Panc1 (cell line): ENCODE measurements at regions not wholly inside any gene's neighbourhood (a gene's known extent, or its start where the extent isn't known, plus 50 kb on each side); places are given as distances from the start of the nearest gene placed in this dataset.

Source experiments
- ATAC-seq: fragments of 200-7000 bp; cut with Tn5 transposase; 2 replicates; pipeline ENCODE4 v1.9.1; 2020; ENCODE audit warnings: mild to moderate bottlenecking, moderate library complexity
- BruUV-seq: library from RNA; stranded (reverse); fragments of 400-500 nt; replicated peaks from 2 replicates; lab custom pipeline; 2021; lab: Mats Ljungman, UMichigan
- CTCF ChIA-PET: fragments of 300-600 bp; sonication (Branson Sonifier 250); formaldehyde crosslinking; loops from one replicate; lab custom pipeline; 2022; ENCODE audit warnings: antibody characterized with exemption; lab: Charles Lee
- POLR2A ChIA-PET: fragments of 300-600 bp; sonication (Branson Sonifier 250); formaldehyde crosslinking; loops from one replicate; lab custom pipeline; 2022; ENCODE audit warnings: antibody characterized with exemption; lab: Charles Lee
- DNase-seq: peaks from one replicate; pipeline ENCODE4 v3.0.0-alpha.2; 2010; ENCODE audit warnings: low read depth, low spot score
- H3K27ac ChIP-seq: 2 replicates; pipeline ENCODE4 v1.5.1; 2011; ENCODE audit warnings: mild to moderate bottlenecking, low read length, inconsistent platforms
- H3K27me3 ChIP-seq: fragments of 200-500 bp; sonication (Bioruptor generic); 2 replicates; pipeline ENCODE4 v1.6.0; 2014; ENCODE audit warnings: low read length, inconsistent platforms; ENCODE audit not compliant: control insufficient read depth, insufficient read depth
- H3K36me3 ChIP-seq: fragments of 200-500 bp; sonication (Bioruptor generic); 2 replicates; pipeline ENCODE4 v1.5.1; 2014; ENCODE audit warnings: inconsistent platforms, mild to moderate bottlenecking, low read length, moderate library complexity; ENCODE audit not compliant: control insufficient read depth, insufficient read depth
- H3K4me1 ChIP-seq: 2 replicates; pipeline ENCODE4 v1.5.1; 2011; ENCODE audit warnings: inconsistent platforms, mild to moderate bottlenecking, low read length, moderate library complexity; ENCODE audit not compliant: control insufficient read depth, insufficient read depth
- H3K4me3 ChIP-seq, 2 experiments: 2 replicates each; pipeline ENCODE4 v1.5.1; 2011 to 2012; ENCODE audit warnings: low read depth in 2 of 2, low read length in 2 of 2, mild to moderate bottlenecking in 2 of 2, inconsistent platforms in 1 of 2, moderate library complexity in 1 of 2
- H3K9me3 ChIP-seq: fragments of 200-500 bp; sonication (Bioruptor generic); 2 replicates; pipeline ENCODE4 v1.5.1; 2014; ENCODE audit warnings: low read depth, mild to moderate bottlenecking, inconsistent platforms, low read length, moderate library complexity; ENCODE audit not compliant: control insufficient read depth, insufficient read depth
- POLR2AphosphoS5 ChIP-seq: IDR thresholded peaks from 2 replicates; pipeline ENCODE4 v1.6.1; 2012; ENCODE audit warnings: mild to moderate bottlenecking, low read depth, low read length, moderate library complexity
- SIN3A ChIP-seq: IDR thresholded peaks from 2 replicates; pipeline ENCODE4 v1.6.1; 2012; ENCODE audit warnings: low read depth, mild to moderate bottlenecking, low read length, moderate library complexity, borderline replicate concordance; ENCODE audit not compliant: insufficient read depth
- TCF7L2 ChIP-seq: IDR thresholded peaks from 2 replicates; pipeline ENCODE4 v1.6.1; 2011; ENCODE audit warnings: mild to moderate bottlenecking, low read depth, low read length, inconsistent platforms
- in situ Hi-C: cut with HindIII; loops from 2 replicates; pipeline ENCODE4 v1.10.0; 2016; ENCODE audit warnings: low sequenced_read_pairs, low pct_unique_long_range_greater_than_20kb
- intact Hi-C: fragments of 100-400 bp; cut with micrococcal nuclease; formaldehyde crosslinking; loops from one replicate; pipeline ENCODE4 v1.10.0; 2022; ENCODE audit not compliant: unreplicated experiment
- TF ChIP-seq, protein P1 (sequence below), 2 experiments: IDR thresholded peaks; 2 replicates each; pipeline ENCODE4 v1.6.1; 2011 to 2012; ENCODE audit warnings: low read depth in 2 of 2, control low read depth in 1 of 2, low read length in 1 of 2, mild to moderate bottlenecking in 1 of 2, moderate library complexity in 1 of 2; ENCODE audit not compliant: insufficient read depth in 1 of 2
- TF ChIP-seq, protein P2 (sequence below): fragments of 450-650 bp; IDR thresholded peaks from 2 replicates; pipeline ENCODE4 v1.5.1; 2017; ENCODE audit warnings: mild to moderate bottlenecking

DNA sequence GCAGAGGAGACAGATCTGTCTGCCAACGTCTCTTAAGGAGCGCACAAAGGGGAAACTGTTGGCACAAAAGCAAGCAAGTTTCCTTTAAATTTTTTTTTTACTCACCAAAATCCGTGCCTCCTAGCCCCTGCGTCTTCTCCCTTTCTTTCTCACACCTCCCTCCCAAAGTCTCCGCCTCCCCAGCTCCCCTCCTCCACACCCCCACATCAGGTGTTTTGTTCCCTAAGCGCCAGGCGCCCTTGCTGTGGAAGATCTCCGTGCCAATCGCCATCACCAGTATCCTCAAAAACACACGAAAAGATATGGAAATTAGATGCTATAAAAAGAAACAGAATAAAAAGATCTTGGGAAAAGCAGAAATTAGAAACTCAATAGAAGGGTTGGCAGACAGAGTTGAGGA lies 87.6 kb downstream of the DRD1 start:
- no peak overlapping the region for H3K4me3 ChIP-seq
- intact Hi-C loops (no loop called here), in situ Hi-C loops (no loop called here)
- no peak overlapping the region for H3K27ac ChIP-seq
- H3K36me3 ChIP-seq = no peaks in the 10 kb centered on the region
- H3K27me3 ChIP-seq = no peaks in the 10 kb centered on the region; the same call in 1 of the 2 replicates
- DNase-seq (no peak), ATAC-seq (no peak)
- ChIA-PET CTCF (no interaction called here), POLR2A (no interaction called here)
- H3K9me3 ChIP-seq = no peaks in the 10 kb centered on the region
- no peak for TF ChIP-seq SIN3A
- TF ChIP-seq TCF7L2 = no peak
- no peak for TF ChIP-seq POLR2AphosphoS5
- TF ChIP-seq, protein P1, sequence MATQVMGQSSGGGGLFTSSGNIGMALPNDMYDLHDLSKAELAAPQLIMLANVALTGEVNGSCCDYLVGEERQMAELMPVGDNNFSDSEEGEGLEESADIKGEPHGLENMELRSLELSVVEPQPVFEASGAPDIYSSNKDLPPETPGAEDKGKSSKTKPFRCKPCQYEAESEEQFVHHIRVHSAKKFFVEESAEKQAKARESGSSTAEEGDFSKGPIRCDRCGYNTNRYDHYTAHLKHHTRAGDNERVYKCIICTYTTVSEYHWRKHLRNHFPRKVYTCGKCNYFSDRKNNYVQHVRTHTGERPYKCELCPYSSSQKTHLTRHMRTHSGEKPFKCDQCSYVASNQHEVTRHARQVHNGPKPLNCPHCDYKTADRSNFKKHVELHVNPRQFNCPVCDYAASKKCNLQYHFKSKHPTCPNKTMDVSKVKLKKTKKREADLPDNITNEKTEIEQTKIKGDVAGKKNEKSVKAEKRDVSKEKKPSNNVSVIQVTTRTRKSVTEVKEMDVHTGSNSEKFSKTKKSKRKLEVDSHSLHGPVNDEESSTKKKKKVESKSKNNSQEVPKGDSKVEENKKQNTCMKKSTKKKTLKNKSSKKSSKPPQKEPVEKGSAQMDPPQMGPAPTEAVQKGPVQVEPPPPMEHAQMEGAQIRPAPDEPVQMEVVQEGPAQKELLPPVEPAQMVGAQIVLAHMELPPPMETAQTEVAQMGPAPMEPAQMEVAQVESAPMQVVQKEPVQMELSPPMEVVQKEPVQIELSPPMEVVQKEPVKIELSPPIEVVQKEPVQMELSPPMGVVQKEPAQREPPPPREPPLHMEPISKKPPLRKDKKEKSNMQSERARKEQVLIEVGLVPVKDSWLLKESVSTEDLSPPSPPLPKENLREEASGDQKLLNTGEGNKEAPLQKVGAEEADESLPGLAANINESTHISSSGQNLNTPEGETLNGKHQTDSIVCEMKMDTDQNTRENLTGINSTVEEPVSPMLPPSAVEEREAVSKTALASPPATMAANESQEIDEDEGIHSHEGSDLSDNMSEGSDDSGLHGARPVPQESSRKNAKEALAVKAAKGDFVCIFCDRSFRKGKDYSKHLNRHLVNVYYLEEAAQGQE (IDR thresholded peaks at IDR 0.05; ENCODE audit: insufficient read depth in 1 of 2, low read depth in 2 of 2, low read length in 1 of 2) = no peak
- TF ChIP-seq, protein P2, sequence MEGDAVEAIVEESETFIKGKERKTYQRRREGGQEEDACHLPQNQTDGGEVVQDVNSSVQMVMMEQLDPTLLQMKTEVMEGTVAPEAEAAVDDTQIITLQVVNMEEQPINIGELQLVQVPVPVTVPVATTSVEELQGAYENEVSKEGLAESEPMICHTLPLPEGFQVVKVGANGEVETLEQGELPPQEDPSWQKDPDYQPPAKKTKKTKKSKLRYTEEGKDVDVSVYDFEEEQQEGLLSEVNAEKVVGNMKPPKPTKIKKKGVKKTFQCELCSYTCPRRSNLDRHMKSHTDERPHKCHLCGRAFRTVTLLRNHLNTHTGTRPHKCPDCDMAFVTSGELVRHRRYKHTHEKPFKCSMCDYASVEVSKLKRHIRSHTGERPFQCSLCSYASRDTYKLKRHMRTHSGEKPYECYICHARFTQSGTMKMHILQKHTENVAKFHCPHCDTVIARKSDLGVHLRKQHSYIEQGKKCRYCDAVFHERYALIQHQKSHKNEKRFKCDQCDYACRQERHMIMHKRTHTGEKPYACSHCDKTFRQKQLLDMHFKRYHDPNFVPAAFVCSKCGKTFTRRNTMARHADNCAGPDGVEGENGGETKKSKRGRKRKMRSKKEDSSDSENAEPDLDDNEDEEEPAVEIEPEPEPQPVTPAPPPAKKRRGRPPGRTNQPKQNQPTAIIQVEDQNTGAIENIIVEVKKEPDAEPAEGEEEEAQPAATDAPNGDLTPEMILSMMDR = no peak
- BruUV-seq = no TSS peak
- no peaks in the 10 kb centered on the region for H3K4me1 ChIP-seq

DNA sequence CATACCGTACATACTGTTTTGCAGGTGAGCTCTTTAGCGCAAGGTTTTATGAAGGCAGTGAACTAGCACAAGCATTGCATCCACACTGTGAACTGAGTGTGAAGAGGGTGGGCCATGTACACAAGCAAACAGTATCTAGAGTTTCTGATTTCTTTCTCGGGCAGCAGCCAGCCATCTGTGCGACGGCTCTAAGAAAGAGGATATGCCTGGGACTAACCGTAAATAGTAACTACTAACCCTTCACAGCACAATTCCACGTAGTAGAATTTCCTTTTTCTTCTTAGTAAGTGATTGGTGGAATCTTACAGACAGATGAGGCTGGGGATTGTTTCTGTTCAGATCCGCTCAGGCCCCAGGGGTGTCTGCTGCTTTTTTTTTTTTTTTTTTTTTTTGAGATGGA lies 89.0 kb downstream of the DRD1 start:
- DNase-seq (no peak), ATAC-seq (no peak)
- CTCF ChIA-PET = interaction anchor here (0.6 kb wide), 1 partner anchor 295 kb away, joined by 6 read pairs; no protein-coding TSS in a partner anchor
- TF ChIP-seq POLR2AphosphoS5 = no peak
- no peak for TF ChIP-seq TCF7L2
- TF ChIP-seq, protein P2 = no peak
- TF ChIP-seq, protein P1 (IDR thresholded peaks at IDR 0.05; ENCODE audit: insufficient read depth in 1 of 2, low read depth in 2 of 2, low read length in 1 of 2) = no peak
- no peak for TF ChIP-seq SIN3A
- H3K27me3 ChIP-seq = no peaks in the 10 kb centered on the region; the same call in 1 of the 2 replicates
- no TSS peak for BruUV-seq
- H3K9me3 ChIP-seq = no peaks in the 10 kb centered on the region
- POLR2A ChIA-PET = no interaction called here
- no peaks in the 10 kb centered on the region for H3K4me1 ChIP-seq
- no peaks in the 10 kb centered on the region for H3K36me3 ChIP-seq
- intact Hi-C loops (no loop called here), in situ Hi-C loops (no loop called here)
- no peak overlapping the region for H3K4me3 ChIP-seq
- no peak overlapping the region for H3K27ac ChIP-seq
